ENCODE measurements at regions not wholly inside any gene's neighbourhood (a gene's known extent, or its start where the extent isn't known, plus 50 kb on each side); places are given as distances from the start of the nearest gene placed in this dataset.

DNA sequence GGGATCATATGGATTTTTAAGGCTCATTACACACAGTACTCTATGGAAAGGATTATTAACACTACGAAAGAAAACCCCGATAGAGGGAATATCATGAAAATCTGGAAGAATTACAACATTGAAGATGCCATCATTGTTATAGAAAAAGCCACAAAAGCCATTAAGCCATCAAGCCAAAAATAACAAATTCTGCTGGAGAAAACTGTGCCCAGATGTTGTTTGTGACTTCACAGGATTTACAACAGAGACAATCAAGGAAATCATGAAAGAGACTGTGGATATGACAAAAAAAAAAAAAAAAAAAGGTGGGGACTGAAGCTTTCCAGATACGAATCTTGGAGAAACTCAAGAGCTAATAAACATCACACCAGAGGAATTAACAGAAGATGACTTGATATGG is 433.8 kb upstream of the CDH6 start:
- no peak for ATAC-seq
- TF ChIP-seq CSDC2 (CRISPR knock-in tag; IDR thresholded peaks at IDR 0.05) (no peak), ZFP3 (CRISPR knock-in tag; IDR thresholded peaks at IDR 0.05) (no peak)

GRCh38 chr5:30752015-30752414 is 441.5 kb upstream of the CDH6 start:
- no peak for TF ChIP-seq OSR1 (CRISPR knock-in tag; IDR thresholded peaks at IDR 0.05)
- no peak for TF ChIP-seq ZC3H10 (CRISPR knock-in tag; IDR thresholded peaks at IDR 0.05)
- no peak for TF ChIP-seq BACH2 (CRISPR knock-in tag; IDR thresholded peaks at IDR 0.05; ENCODE audit: borderline replicate concordance)
- no peak for TF ChIP-seq SNAI2 (CRISPR knock-in tag; IDR thresholded peaks at IDR 0.05)
- TF ChIP-seq GLIS3 (CRISPR knock-in tag; IDR thresholded peaks at IDR 0.05), result no peak
- no peak for TF ChIP-seq RARB (CRISPR knock-in tag; IDR thresholded peaks at IDR 0.05)
- TF ChIP-seq ZNF8 (CRISPR knock-in tag; IDR thresholded peaks at IDR 0.05), result no peak
- TF ChIP-seq, protein P1, sequence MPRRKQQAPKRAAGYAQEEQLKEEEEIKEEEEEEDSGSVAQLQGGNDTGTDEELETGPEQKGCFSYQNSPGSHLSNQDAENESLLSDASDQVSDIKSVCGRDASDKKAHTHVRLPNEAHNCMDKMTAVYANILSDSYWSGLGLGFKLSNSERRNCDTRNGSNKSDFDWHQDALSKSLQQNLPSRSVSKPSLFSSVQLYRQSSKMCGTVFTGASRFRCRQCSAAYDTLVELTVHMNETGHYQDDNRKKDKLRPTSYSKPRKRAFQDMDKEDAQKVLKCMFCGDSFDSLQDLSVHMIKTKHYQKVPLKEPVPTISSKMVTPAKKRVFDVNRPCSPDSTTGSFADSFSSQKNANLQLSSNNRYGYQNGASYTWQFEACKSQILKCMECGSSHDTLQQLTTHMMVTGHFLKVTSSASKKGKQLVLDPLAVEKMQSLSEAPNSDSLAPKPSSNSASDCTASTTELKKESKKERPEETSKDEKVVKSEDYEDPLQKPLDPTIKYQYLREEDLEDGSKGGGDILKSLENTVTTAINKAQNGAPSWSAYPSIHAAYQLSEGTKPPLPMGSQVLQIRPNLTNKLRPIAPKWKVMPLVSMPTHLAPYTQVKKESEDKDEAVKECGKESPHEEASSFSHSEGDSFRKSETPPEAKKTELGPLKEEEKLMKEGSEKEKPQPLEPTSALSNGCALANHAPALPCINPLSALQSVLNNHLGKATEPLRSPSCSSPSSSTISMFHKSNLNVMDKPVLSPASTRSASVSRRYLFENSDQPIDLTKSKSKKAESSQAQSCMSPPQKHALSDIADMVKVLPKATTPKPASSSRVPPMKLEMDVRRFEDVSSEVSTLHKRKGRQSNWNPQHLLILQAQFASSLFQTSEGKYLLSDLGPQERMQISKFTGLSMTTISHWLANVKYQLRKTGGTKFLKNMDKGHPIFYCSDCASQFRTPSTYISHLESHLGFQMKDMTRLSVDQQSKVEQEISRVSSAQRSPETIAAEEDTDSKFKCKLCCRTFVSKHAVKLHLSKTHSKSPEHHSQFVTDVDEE (CRISPR knock-in tag; IDR thresholded peaks at IDR 0.05), result no peak
- no peak for TF ChIP-seq POU6F1 (CRISPR knock-in tag; IDR thresholded peaks at IDR 0.05; ENCODE audit: borderline replicate concordance, low read depth)
- TF ChIP-seq ZNF70 (CRISPR knock-in tag; IDR thresholded peaks at IDR 0.05), result no peak
- TF ChIP-seq ESRRG (CRISPR knock-in tag; IDR thresholded peaks at IDR 0.05), result no peak
- no peak for TF ChIP-seq ZNF565 (CRISPR knock-in tag; conservative IDR thresholded peaks at IDR 0.05; ENCODE audit: low read depth)
- TF ChIP-seq TCF4 (CRISPR knock-in tag; IDR thresholded peaks at IDR 0.05; ENCODE audit: borderline replicate concordance), result no peak
- no peak for TF ChIP-seq ARNTL (CRISPR knock-in tag; IDR thresholded peaks at IDR 0.05; ENCODE audit: borderline replicate concordance, low read depth)
- no peak for TF ChIP-seq ZFP3 (CRISPR knock-in tag; IDR thresholded peaks at IDR 0.05)
- no peak for TF ChIP-seq ISL1 (CRISPR knock-in tag; IDR thresholded peaks at IDR 0.05)
- no peak for TF ChIP-seq CREB5 (CRISPR knock-in tag; IDR thresholded peaks at IDR 0.05; ENCODE audit: low read depth)
- no peak for TF ChIP-seq PPARA (CRISPR knock-in tag; IDR thresholded peaks at IDR 0.05; ENCODE audit: borderline replicate concordance)
- no peak for TF ChIP-seq TOX (CRISPR knock-in tag; IDR thresholded peaks at IDR 0.05; ENCODE audit: borderline replicate concordance)
- no peak for ATAC-seq

GRCh38 chr5:30749971-30750370 is 443.5 kb upstream of the CDH6 start:
- ATAC-seq, result no peak
- no peak for TF ChIP-seq SNAI2 (CRISPR knock-in tag; IDR thresholded peaks at IDR 0.05)
- TF ChIP-seq, protein P1 (CRISPR knock-in tag; IDR thresholded peaks at IDR 0.05), result no peak
- TF ChIP-seq ARNTL (CRISPR knock-in tag; IDR thresholded peaks at IDR 0.05; ENCODE audit: borderline replicate concordance, low read depth), result no peak
- no peak for TF ChIP-seq CREB5 (CRISPR knock-in tag; IDR thresholded peaks at IDR 0.05; ENCODE audit: low read depth)
- no peak for TF ChIP-seq CSDC2 (CRISPR knock-in tag; IDR thresholded peaks at IDR 0.05)
- TF ChIP-seq ZFP30 (CRISPR knock-in tag; IDR thresholded peaks at IDR 0.05), result no peak
- no peak for TF ChIP-seq ZNF70 (CRISPR knock-in tag; IDR thresholded peaks at IDR 0.05)
- TF ChIP-seq ESRRG (CRISPR knock-in tag; IDR thresholded peaks at IDR 0.05), result no peak
- TF ChIP-seq GLIS3 (CRISPR knock-in tag; IDR thresholded peaks at IDR 0.05), result no peak
- TF ChIP-seq ZNF8 (CRISPR knock-in tag; IDR thresholded peaks at IDR 0.05), result no peak
- TF ChIP-seq CSRNP3 (CRISPR knock-in tag; IDR thresholded peaks at IDR 0.05), result no peak
- TF ChIP-seq OSR1 (CRISPR knock-in tag; IDR thresholded peaks at IDR 0.05), result no peak
- TF ChIP-seq, protein P2, sequence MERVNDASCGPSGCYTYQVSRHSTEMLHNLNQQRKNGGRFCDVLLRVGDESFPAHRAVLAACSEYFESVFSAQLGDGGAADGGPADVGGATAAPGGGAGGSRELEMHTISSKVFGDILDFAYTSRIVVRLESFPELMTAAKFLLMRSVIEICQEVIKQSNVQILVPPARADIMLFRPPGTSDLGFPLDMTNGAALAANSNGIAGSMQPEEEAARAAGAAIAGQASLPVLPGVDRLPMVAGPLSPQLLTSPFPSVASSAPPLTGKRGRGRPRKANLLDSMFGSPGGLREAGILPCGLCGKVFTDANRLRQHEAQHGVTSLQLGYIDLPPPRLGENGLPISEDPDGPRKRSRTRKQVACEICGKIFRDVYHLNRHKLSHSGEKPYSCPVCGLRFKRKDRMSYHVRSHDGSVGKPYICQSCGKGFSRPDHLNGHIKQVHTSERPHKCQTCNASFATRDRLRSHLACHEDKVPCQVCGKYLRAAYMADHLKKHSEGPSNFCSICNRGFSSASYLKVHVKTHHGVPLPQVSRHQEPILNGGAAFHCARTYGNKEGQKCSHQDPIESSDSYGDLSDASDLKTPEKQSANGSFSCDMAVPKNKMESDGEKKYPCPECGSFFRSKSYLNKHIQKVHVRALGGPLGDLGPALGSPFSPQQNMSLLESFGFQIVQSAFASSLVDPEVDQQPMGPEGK (CRISPR knock-in tag; IDR thresholded peaks at IDR 0.05; ENCODE audit: borderline replicate concordance), result no peak
- no peak for TF ChIP-seq ZFP3 (CRISPR knock-in tag; IDR thresholded peaks at IDR 0.05)
- no peak for TF ChIP-seq POU6F1 (CRISPR knock-in tag; IDR thresholded peaks at IDR 0.05; ENCODE audit: borderline replicate concordance, low read depth)

Measured in SK-N-SH treated with all-trans-retinoic acid at 6 μM for 48 hours (cell line).